CD14-positive monocyte (primary cell): ENCODE measurements at regions not wholly inside any gene's neighbourhood (a gene's known extent, or its start where the extent isn't known, plus 50 kb on each side); places are given as distances from the start of the nearest gene placed in this dataset.

Experiments
- DNase-seq, 3 donors: peaks; one replicate each; pipeline ENCODE4 v3.0.0-alpha.2; 2011 to 2022
- H2AFZ ChIP-seq: 2 replicates; pipeline ENCODE4 v1.6.0; 2012; ENCODE audit warnings: mild to moderate bottlenecking, low read depth, low read length, inconsistent platforms; ENCODE audit not compliant: insufficient read depth, poor library complexity, severe bottlenecking
- H3K27ac ChIP-seq, 2 donors: 1 replicate in 1 of 2; 2 replicates in 1 of 2; pipeline ENCODE4 v1.5.1; 2012 to 2013; ENCODE audit warnings: low read length in 2 of 2, control low read depth in 1 of 2, inconsistent platforms in 1 of 2, low read depth in 1 of 2, mild to moderate bottlenecking in 1 of 2
- H3K27me3 ChIP-seq, 2 donors: one replicate each; pipeline versions ENCODE4 v1.6.0 to v1.6.1; 2011 to 2013; ENCODE audit warnings: low read length in 2 of 2; ENCODE audit not compliant: control insufficient read depth in 2 of 2, insufficient read depth in 2 of 2
- H3K36me3 ChIP-seq, 2 donors: replicated peaks in 1 of 2; 1 replicate in 1 of 2; 2 replicates in 1 of 2; pipeline versions ENCODE4 v1.5.1 to v1.6.1; 2012 to 2013; ENCODE audit warnings: low read length in 2 of 2, control low read depth in 1 of 2, inconsistent platforms in 1 of 2, mild to moderate bottlenecking in 1 of 2; ENCODE audit not compliant: insufficient read depth in 2 of 2, control insufficient read depth in 1 of 2
- H3K4me1 ChIP-seq, 2 donors: 1 replicate in 1 of 2; 2 replicates in 1 of 2; pipeline versions ENCODE4 v1.5.1 to v1.6.1; 2012 to 2013; ENCODE audit warnings: low read length in 2 of 2, control low read depth in 1 of 2, inconsistent platforms in 1 of 2, mild to moderate bottlenecking in 1 of 2, moderate library complexity in 1 of 2; ENCODE audit not compliant: insufficient read depth in 2 of 2, control insufficient read depth in 1 of 2
- H3K4me2 ChIP-seq: replicated peaks from 2 replicates; pipeline ENCODE3; 2012; ENCODE audit warnings: low read length, moderate library complexity, mild to moderate bottlenecking; ENCODE audit not compliant: poor library complexity, severe bottlenecking; ENCODE audit errors: extremely low read depth
- H3K4me3 ChIP-seq, 3 experiments: fragments of 200-600 bp in 1 of 3; sonication (generic) in 1 of 3; replicated peaks in 1 of 3; 1 replicate in 2 of 3; 2 replicates in 1 of 3; pipeline ENCODE4 v1.5.1; 2011 to 2013; ENCODE audit warnings: low read length in 3 of 3, mild to moderate bottlenecking in 3 of 3, control low read depth in 2 of 3, low read depth in 2 of 3, inconsistent platforms in 1 of 3, moderate library complexity in 1 of 3
- H3K79me2 ChIP-seq: 2 replicates; pipeline ENCODE4 v1.6.0; 2012; ENCODE audit warnings: mild to moderate bottlenecking, control low read depth, inconsistent platforms, low read length, moderate library complexity; ENCODE audit not compliant: insufficient read depth
- H3K9ac ChIP-seq: 2 replicates; pipeline ENCODE4 v1.6.0; 2017; ENCODE audit warnings: low read length, mild to moderate bottlenecking; ENCODE audit not compliant: insufficient read depth, poor library complexity, severe bottlenecking
- H3K9me3 ChIP-seq, 2 donors: replicated peaks in 1 of 2; 1 replicate in 1 of 2; 2 replicates in 1 of 2; pipeline versions ENCODE4 v1.5.1 to v1.6.1; 2012 to 2013; ENCODE audit warnings: low read length in 2 of 2, control low read depth in 1 of 2; ENCODE audit not compliant: control insufficient read depth in 1 of 2, insufficient read depth in 1 of 2
- H4K20me1 ChIP-seq: 2 replicates; pipeline ENCODE4 v1.6.0; 2012; ENCODE audit warnings: mild to moderate bottlenecking, low read length, control low read depth, moderate library complexity; ENCODE audit not compliant: insufficient read depth
- H3K27ac Mint-ChIP-seq, 7 donors: one replicate each; pipeline ENCODE4 v1.8.0; 2020; ENCODE audit warnings: mild to moderate bottlenecking in 7 of 7, mixed read lengths in 7 of 7, moderate library complexity in 6 of 7, inconsistent platforms in 2 of 7
- H3K27me3 Mint-ChIP-seq, 3 donors: one replicate each; pipeline ENCODE4 v1.8.0; 2021 to 2022; ENCODE audit warnings: low read depth in 3 of 3, mild to moderate bottlenecking in 3 of 3, mixed read lengths in 3 of 3, moderate library complexity in 3 of 3, inconsistent platforms in 1 of 3
- H3K36me3 Mint-ChIP-seq, 2 donors: one replicate each; pipeline ENCODE4 v1.8.0; 2020; ENCODE audit warnings: mixed read lengths in 2 of 2, inconsistent platforms in 1 of 2, mild to moderate bottlenecking in 1 of 2
- H3K4me1 Mint-ChIP-seq: one replicate; pipeline ENCODE4 v1.8.0; 2020; ENCODE audit warnings: mild to moderate bottlenecking, mixed read lengths
- H3K4me3 Mint-ChIP-seq, 2 donors: one replicate each; pipeline ENCODE4 v1.8.0; 2020; ENCODE audit warnings: mild to moderate bottlenecking in 2 of 2, mixed read lengths in 2 of 2, moderate library complexity in 1 of 2
- H3K9me3 Mint-ChIP-seq, 7 donors: one replicate each; pipeline ENCODE4 v1.8.0; 2020 to 2022; ENCODE audit warnings: mixed read lengths in 7 of 7, mild to moderate bottlenecking in 6 of 7, moderate library complexity in 6 of 7, inconsistent platforms in 2 of 7
- CTCF ChIP-seq: fragments of 200-600 bp; IDR thresholded peaks from one replicate; pipeline ENCODE4 v1.8.0; 2022; ENCODE audit warnings: antibody characterized with exemption, mild to moderate bottlenecking
- WGBS: methylation state at CpG from one replicate; pipeline ENCODE4 v1.1.5; 2013; ENCODE audit warnings: missing lambda C conversion rate; ENCODE audit not compliant: insufficient coverage; 5-methylcytosine and 5-hydroxymethylcytosine counted together
- intact Hi-C, 2 donors: fragments of 100-400 bp; cut with micrococcal nuclease; formaldehyde crosslinking; loops; one replicate each; pipeline versions ENCODE4 v1.15.0 to v1.15.1; 2023

- no peak overlapping the region for H3K4me3 Mint-ChIP-seq
- no peak for TF ChIP-seq CTCF
- Histone ChIP-seq H3K27ac (no peak overlapping the region), H3K79me2 (no peaks in the 10 kb centered on the region), H3K36me3 (no peaks in the 10 kb centered on the region), H4K20me1 (no peaks in the 10 kb centered on the region), H3K9me3 (no peaks in the 10 kb centered on the region), H3K4me1 (no peaks in the 10 kb centered on the region), H3K27me3 (no peaks in the 10 kb centered on the region), H3K4me3 (no peak overlapping the region), H3K9ac (no peak overlapping the region), H2AFZ (no peak overlapping the region), H3K4me2 (no peak overlapping the region)
- peaks cover 0 to 7% (median 3%) of the 10 kb centered on the region in 7 donors for H3K9me3 Mint-ChIP-seq
- H3K27me3 Mint-ChIP-seq: peaks cover 0 to 6% (median 0%) of the 10 kb centered on the region in 3 donors
- H3K27ac Mint-ChIP-seq: no peak overlapping the region
- H3K36me3 Mint-ChIP-seq: no peaks in the 10 kb centered on the region
- intact Hi-C loops: no loop called here
- DNase-seq: no peak
- no CpG with 5 or more reads among the region's 1 CpG for WGBS
- H3K4me1 Mint-ChIP-seq: no peaks in the 10 kb centered on the region
Observed at GRCh38 chr16:60214311-60214710, 1480.2 kb upstream of the GOT2 start.

- Histone ChIP-seq H4K20me1 (no peaks in the 10 kb centered on the region), H3K36me3 (no peaks in the 10 kb centered on the region), H3K4me2 (no peak overlapping the region), H3K9ac (no peak overlapping the region), H3K79me2 (no peaks in the 10 kb centered on the region), H3K4me1 (no peaks in the 10 kb centered on the region), H3K27me3 (no peaks in the 10 kb centered on the region), H3K9me3 (no peaks in the 10 kb centered on the region), H3K27ac (no peak overlapping the region), H3K4me3 (no peak overlapping the region), H2AFZ (no peak overlapping the region)
- peaks cover 0 to 2% (median under 1%) of the 10 kb centered on the region in 3 donors for H3K27me3 Mint-ChIP-seq
- no peaks in the 10 kb centered on the region for H3K36me3 Mint-ChIP-seq
- DNase-seq: no peak
- TF ChIP-seq CTCF: no peak
- no peak overlapping the region for H3K27ac Mint-ChIP-seq
- no peak overlapping the region for H3K4me3 Mint-ChIP-seq
- WGBS: no CpG with 5 or more reads among the region's 2 CpGs
- H3K4me1 Mint-ChIP-seq: no peaks in the 10 kb centered on the region
- intact Hi-C loops: no loop called here
- H3K9me3 Mint-ChIP-seq: peaks cover 0 to 4% (median 0%) of the 10 kb centered on the region in 7 donors
Observed at GRCh38 chr16:60206516-60206915, 1472.4 kb upstream of the GOT2 start.
